GM19193 (cell line): ENCODE measurements at regions not wholly inside any gene's neighbourhood (a gene's known extent, or its start where the extent isn't known, plus 50 kb on each side); places are given as distances from the start of the nearest gene placed in this dataset.

Experiments used
- POLR2A ChIP-seq: IDR thresholded peaks from 4 replicates; pipeline ENCODE4 v1.6.1; 2011; ENCODE audit not compliant: insufficient read depth, insufficient read length; ENCODE audit errors: extremely low read depth

DNA sequence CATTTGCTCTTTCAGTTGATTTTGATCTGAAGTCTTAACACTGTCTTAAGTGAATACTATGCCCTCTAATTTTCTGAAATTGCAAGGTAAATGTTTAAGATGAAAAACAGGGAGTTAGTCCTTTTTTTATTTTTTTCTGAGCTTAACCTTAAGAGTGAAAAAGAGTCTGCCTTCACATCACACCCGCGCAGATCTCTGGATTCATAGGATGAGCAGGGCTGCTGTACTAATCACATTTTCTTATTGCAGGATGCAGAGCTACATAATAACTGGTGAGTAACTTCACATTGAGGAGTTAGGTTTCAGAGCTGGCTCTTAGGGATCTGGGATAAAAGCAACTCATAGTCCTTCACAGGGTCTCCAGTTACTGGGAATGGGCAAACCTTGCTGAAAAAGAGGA is 188.7 kb upstream of the ATP1B1 start:
- no peak for TF ChIP-seq POLR2A

DNA sequence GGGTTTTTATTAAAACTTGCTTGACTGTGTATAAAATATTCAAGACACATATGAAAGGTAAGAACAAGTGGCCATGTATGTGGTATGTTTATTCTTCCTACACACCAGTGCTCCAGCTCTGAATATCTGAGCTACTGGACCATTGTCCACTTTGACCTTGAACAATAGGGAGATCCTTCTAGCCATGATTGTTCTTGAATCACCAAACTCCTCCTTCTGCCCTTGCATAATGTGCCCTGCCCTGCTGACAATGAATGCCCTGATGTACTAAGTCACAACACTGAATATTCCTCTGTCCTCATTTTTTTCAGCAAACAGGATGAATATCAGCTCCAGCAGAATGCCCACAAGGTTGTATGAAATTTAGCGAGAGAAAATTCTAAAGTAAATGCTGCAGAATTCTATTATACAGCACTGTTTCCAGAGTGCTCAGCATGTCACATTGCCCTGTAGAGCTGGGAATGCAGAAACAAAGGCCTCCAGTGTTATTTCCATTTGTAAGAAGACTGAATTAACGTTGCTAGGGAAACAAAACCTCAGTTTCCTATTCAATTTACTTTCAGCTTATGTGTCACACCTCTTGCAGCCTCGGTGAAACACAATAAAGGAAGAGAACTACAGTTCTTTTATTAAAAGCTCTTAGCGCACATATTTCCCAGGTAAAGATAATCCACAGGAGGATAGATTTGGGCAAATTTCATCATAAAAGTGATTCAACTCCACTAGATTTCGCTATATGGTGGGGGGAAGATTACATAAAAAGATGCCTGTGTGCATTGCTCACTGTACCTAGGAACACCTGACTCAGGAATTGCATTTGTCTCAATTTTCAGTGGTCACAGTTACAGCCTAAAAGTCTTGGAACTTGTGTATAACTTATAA is 187.4 kb upstream of the ATP1B1 start:
- TF ChIP-seq POLR2A, result no peak

DNA sequence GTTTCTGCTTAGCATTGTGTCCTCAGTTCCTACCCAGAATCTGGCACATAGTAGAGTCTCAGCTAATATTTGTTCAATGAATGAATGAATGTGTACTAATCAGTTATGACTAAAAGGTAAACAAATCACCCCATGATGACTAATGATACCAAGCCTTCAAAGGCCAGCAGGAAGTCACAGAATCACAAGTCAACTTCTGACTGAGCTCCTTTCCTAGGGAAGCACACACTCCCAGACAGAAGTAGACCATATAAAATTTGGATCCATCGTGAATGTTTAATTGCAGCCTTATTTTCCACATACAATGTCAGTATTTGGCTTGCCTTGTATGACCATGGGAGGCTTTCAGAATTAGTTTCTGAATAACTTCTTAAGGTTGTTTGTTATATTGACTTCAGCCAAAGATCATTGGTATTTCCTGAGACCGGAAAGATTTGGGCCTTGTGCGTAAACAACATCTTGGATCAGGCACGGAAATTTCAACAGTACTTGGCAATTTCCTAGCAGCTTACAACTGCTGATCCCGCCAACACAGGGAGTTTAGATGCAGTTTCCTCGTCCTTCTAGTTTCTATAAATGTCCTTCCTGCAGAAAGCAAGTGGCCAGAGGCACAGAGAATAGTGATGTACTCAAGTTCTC is 185.9 kb upstream of the ATP1B1 start:
- no peak for TF ChIP-seq POLR2A

DNA sequence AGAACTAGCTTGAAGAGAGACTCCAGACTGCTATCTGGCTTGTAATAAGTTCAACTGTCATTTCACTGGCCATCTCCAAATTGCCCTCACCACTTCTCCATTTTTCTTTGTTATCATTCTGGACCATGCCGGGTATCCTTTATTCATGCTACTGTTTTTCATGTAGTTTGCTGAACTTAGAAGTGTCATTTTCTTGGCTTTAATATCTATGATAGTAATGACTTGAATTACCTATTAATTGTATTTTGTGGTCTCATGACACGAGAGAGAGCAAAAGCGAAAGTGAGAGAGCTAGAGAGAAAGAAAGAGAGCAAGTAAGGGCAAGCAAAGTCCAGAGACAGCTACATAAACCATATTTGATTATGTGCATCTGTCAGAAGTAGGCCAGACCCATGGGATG is 184.9 kb upstream of the ATP1B1 start:
- no peak for TF ChIP-seq POLR2A

DNA sequence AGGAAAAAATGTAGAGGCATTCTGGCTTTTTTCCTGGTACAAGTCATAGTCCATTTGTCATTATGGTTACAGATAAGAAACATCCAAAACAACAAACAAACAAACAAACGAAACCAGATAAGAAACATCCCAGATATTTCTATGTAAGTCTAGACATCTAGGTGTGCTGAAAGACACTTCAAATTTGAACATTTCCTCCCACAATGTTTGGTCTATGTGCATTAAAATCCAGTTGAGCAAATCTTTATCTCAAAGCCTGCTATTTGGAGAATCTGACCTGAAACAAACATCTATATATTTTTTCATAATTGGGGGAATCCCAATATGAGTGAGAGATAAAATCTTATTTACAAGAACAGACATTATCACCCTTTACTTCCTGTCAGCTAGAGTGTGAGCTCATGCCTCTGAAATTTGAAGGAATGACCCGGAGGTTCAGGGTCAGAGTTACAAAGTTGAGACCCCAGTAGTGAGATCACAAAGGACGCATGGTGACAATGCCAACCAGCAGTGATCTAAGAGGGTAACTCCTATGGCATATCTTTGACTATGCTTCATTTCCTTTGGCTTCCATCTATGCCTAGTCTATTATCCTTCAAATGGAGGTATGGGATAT is 182.9 kb upstream of the ATP1B1 start:
- no peak for TF ChIP-seq POLR2A

DNA sequence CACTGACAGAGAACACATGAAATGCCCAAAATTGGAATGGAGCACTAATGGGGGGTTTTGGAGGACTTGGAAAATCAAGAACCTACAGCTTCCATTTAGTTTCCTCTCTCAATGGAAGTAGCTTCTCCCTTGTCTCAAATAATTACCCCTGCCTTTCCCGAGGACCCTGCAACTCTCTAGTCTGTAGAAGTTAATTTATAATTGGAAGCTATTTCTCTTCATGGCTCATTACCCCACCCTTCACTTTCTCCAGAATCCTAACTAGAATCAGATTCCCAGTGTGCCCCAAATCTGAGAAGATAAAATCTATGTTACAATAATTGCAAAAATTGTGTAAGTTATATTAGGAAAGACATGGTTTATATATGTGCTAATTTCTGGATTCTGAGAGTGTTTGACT is 181.5 kb upstream of the ATP1B1 start:
- TF ChIP-seq POLR2A, result no peak

DNA sequence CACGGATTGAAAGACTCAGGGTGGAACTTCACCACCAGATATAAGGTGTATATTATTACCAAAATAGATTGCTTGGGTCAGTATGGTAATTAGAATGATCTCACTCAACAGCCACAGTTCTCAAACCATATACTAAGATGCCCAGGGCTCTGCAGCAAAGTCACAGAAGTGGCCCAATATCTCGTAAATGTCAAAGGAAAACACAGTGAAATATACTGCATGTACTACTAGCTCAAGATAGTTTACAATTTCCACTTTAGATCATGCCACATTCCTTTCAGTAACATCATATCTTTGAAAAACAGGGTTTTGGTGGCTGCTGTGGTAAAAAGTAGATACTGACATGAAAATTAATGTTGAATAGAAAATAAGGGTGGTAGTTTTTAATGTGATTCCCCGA is 180.3 kb upstream of the ATP1B1 start:
- TF ChIP-seq POLR2A, result no peak

DNA sequence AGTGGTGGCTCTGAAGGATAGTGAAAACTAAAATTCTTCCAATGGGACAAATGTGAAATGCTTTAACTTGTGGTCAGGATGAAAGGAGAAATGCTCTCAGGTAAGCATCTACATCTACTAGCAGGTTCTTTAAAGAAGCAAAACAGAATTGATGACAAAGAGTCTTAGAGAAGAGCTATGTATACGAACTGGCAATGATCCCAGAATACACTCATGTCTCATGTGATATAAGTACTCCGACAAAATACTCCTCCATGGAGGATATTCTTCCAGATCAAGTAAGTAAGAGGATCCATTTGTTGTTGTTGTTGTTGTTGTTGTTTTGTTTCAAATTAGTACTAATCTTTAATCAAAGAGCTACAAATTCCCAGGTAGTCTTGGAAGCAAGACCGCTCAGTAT is 174.0 kb upstream of the ATP1B1 start:
- TF ChIP-seq POLR2A, result no peak

DNA sequence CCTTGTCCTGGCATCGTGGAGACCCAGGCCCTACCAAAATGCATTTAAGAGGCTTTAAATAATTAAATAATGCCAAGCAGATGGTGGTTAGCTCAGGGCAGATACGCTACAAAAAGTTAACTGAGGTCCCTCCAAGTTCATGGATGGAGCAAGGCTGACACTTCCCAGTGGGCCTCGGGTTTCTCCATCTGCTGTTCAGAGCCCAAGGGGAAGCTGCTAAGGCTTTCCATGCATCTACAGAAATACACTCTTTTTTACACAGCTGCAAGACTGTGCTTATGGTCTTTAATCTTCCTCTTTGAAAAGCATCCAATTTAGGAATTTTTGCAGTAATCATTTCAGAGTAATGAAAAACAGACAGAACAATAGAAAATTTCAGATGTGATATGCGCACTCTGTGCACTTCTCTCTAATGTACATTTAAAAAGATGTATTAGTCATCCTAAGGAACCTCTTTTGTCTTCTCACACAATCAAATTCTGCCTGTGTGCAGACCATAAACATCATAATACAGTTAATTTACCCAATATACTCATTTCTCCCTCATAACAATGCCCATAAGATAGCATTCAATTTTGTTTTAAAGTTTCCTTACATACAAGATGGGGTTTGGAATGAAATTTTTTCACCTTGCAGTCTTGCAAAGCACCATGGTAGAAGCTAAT is 173.2 kb upstream of the ATP1B1 start:
- no peak for TF ChIP-seq POLR2A

DNA sequence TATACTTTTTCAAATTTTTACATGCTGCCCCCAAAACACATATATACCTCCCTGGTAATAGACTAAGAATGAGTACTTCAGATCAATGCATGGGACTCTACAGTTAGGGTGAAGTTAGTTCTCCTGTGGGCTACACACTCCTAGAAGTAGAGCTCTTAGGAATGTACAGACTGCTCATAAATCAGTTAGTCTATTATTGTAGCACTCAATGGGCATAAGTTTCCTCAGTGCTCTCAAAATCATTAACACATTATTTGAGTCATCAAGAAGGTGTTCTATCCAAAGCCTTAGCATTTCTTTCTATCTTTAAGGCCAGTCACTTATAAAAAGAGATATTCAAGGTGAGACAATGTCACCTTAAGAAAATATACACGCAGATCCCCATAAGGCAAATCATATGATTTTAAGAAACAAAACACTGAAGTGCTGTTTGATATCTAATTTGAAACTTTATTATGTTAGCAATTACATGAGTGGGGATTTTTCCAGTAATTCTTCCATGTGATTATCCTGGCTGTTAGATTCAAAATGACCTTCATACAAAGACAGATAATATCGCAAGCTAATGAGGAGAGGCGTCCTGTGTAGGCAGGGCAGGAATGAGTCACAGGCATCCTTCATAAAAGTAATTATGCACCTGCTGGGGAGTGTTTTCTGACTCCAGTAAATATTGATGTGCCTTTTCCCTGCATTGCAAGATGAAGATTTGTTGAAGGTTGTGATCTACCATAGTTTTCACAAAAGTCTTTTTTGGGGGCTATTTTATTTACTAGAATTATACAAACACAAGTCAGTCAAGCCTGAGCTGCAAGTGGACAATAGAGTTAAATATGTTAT is 167.2 kb upstream of the ATP1B1 start:
- no peak for TF ChIP-seq POLR2A

DNA sequence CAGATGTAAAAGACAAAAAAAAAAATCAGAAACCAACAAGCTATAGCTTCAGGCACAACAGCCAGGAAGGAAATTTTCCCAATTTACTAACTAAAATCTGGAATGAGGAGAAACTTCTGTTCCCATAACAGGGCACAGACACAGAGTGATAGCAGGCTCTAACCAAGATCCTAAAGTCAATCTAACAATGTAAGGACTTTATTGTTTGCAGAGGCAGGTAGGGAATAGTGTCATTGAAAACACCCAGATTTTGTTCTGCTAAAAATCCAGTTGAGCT is 166.6 kb upstream of the ATP1B1 start:
- TF ChIP-seq POLR2A, result no peak

DNA sequence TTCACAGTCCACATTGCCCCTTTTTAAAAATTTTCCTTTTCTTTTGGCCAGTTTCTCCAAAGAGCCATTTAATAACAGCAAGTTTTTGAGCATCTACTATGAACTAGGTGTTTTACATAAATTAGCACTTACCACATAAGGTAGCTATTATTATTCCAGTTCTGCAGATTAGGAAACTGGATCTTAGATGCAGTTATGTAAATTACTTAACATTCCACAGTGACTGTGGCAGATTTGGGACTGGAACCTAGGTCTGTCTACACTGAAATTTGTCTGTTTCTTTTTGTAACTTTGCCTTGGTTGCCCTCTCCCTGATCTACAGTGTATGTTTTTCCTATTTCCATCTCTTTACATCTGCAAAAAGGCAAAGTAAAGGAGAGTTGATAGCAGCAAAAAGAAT is 164.8 kb upstream of the ATP1B1 start:
- no peak for TF ChIP-seq POLR2A

DNA sequence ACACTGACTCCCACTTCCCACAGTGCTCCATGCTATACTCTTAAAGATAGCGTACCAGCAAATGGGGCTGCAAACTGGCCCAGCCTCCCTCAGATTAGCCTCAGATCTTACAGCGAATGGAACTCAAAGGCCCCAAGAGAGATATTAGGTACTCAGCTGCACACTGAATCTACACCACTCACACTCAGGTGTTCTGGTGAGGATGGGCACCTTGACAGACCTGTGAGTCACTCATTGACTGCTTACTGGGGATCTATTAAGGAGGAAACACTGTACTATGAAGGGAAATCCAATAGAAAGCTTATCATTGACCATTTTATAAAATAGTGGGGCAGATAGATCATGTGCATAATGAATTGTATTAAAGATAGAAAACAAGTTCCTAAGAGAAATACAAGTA is 164.3 kb upstream of the ATP1B1 start:
- TF ChIP-seq POLR2A, result no peak

DNA sequence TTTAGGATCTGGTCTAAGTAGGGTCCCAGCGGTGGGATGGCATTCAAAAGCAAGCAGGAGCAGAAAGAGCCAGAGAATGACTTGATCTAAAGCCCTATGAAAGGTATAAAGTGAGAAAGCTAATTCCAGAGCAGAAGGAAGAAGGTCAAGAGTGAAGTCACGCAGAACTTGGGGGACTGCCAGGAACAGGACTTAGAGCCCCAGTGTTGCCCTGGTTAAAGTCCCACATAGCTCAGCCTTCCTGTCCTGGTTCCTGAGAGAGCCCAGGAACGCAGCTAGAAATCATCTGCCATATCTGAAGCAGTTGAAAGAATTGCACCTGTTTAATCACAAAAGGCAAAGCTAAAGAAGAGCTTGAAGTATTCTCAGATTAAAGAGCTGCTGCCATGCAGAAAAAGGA is 160.6 kb upstream of the ATP1B1 start:
- no peak for TF ChIP-seq POLR2A

DNA sequence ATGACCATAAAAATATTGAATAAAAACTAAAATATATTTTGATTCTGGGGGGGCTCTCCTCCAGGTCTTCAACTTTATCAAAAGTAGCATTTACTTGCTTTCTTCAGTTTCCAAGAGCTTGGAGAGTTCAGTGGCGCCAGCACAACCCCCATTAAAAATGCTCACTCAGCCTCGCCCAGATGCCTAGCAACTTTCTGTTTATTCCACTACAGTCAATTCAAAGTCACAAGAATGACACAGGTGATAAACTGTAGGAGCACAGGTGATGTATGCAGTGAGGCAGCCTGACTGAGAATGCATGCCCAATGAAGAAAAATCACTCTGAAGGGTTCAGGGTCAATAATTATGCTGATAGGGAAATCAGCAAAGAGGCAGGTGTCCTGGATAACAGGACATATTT is 159.4 kb upstream of the ATP1B1 start:
- TF ChIP-seq POLR2A, result no peak
